Tibial nerve (tissue), 4 donors: ENCODE measurements at regions not wholly inside any gene's neighbourhood (a gene's known extent, or its start where the extent isn't known, plus 50 kb on each side); places are given as distances from the start of the nearest gene placed in this dataset.

Source experiments
- DNase-seq, 2 donors: peaks; one replicate each; pipeline ENCODE4 v3.0.0-alpha.2; 2019; ENCODE audit warnings: low spot score in 2 of 2
- H3K27ac ChIP-seq, 4 donors: fragments of 200-600 bp; sonication (generic) in 3 of 4; one replicate each; pipeline ENCODE4 v1.5.1; 2017 to 2019; ENCODE audit warnings: mild to moderate bottlenecking in 1 of 4
- H3K27me3 ChIP-seq, 2 donors: fragments of 200-600 bp; sonication (generic) in 1 of 2; one replicate each; pipeline versions ENCODE4 v1.5.1 to v1.6.0; 2017 to 2019
- H3K36me3 ChIP-seq, 3 donors: fragments of 200-600 bp; sonication (generic); one replicate each; pipeline ENCODE4 v1.5.1; 2018 to 2019
- H3K4me1 ChIP-seq, 4 donors: fragments of 200-600 bp; sonication (generic) in 3 of 4; one replicate each; pipeline ENCODE4 v1.5.1; 2017 to 2019
- H3K4me3 ChIP-seq, 4 donors: fragments of 200-600 bp; sonication (generic) in 3 of 4; one replicate each; pipeline ENCODE4 v1.5.1; 2017 to 2019; ENCODE audit warnings: mild to moderate bottlenecking in 1 of 4, moderate library complexity in 1 of 4
- H3K9me3 ChIP-seq, 4 donors: fragments of 200-600 bp; sonication (generic) in 3 of 4; one replicate each; pipeline ENCODE4 v1.5.1; 2017 to 2019
- EP300 ChIP-seq, 2 donors: sonication (generic); formaldehyde crosslinking; IDR thresholded peaks; one replicate each; pipeline ENCODE4 v1.6.1; 2017; ENCODE audit warnings: antibody characterized with exemption in 2 of 2, mild to moderate bottlenecking in 1 of 2
- POLR2A ChIP-seq, 2 donors: fragments of 450-650 bp; IDR thresholded peaks; one replicate each; pipeline ENCODE4 v1.6.1; 2017; ENCODE audit warnings: antibody characterized with exemption in 2 of 2, mild to moderate bottlenecking in 2 of 2, moderate library complexity in 2 of 2
- WGBS, 2 donors: methylation state at CpG; one replicate each; pipeline ENCODE4 v1.1.5; 2018; 5-methylcytosine and 5-hydroxymethylcytosine counted together
- TF ChIP-seq, protein P1 (sequence below), 5 experiments: fragments of 200-600 bp in 3 of 5; fragments of 450-650 bp in 2 of 5; sonication (generic) in 3 of 5; IDR thresholded peaks; one replicate each; pipeline ENCODE4 v1.5.1; 2016 to 2019; ENCODE audit warnings: antibody characterized with exemption in 5 of 5, mild to moderate bottlenecking in 3 of 5, moderate library complexity in 2 of 5

DNA sequence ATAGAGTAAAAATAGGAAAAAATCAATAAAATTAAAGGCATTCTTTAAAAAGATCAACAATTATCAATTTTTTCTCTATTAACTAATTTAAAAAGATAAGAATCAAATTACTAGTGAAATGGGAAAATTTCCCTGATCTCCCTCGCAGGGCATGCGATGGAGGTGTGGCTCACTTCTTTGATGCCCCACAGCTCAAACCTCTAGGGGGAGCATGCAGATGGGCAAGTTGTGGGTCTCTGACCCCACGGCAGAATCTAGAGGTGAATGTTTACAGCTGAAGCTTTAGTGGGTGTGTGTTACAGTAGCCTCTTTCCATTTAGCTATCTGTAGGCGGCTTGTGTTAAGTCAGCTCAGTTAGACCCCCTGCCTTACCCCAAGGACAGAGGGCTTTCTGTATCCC lies 1348.8 kb downstream of the PCDH18 start:
- Histone ChIP-seq H3K4me3 (no peak overlapping the region), H3K4me1 (no peaks in the 10 kb centered on the region), H3K27ac (no peak overlapping the region), H3K9me3 (peaks cover 0 to 7% (median 0%) of the 10 kb centered on the region in 4 donors), H3K36me3 (no peaks in the 10 kb centered on the region), H3K27me3 (no peaks in the 10 kb centered on the region)
- no peak for DNase-seq
- TF ChIP-seq, protein P1, sequence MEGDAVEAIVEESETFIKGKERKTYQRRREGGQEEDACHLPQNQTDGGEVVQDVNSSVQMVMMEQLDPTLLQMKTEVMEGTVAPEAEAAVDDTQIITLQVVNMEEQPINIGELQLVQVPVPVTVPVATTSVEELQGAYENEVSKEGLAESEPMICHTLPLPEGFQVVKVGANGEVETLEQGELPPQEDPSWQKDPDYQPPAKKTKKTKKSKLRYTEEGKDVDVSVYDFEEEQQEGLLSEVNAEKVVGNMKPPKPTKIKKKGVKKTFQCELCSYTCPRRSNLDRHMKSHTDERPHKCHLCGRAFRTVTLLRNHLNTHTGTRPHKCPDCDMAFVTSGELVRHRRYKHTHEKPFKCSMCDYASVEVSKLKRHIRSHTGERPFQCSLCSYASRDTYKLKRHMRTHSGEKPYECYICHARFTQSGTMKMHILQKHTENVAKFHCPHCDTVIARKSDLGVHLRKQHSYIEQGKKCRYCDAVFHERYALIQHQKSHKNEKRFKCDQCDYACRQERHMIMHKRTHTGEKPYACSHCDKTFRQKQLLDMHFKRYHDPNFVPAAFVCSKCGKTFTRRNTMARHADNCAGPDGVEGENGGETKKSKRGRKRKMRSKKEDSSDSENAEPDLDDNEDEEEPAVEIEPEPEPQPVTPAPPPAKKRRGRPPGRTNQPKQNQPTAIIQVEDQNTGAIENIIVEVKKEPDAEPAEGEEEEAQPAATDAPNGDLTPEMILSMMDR (IDR thresholded peaks at IDR 0.05): no peak
- TF ChIP-seq POLR2A (IDR thresholded peaks at IDR 0.05): no peak
- 89 to 90% methylated on average over 4 of the region's 4 CpGs for WGBS, 2 donors

DNA sequence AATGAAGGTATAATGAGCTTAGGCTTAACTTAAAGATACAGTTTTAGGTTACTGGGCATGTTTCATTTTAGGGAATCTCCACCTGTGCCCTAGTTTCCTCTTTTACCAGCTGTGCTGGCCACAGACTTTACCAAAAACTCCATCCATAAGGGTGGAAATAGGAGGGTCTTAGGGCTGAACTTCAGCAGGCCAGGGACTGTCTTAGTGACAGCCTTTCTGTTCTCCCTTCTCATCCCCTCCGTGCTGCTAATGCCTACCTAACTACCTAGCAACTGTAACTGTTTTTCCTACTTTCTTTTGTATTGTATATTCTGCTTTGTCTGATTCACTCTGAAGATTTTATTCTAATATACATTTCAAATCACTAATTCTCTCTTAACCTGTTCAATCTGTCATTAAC lies 1375.3 kb downstream of the PCDH18 start:
- H3K9me3 ChIP-seq: peaks cover 0 to under 1% (median 0%) of the 10 kb centered on the region in 4 donors
- TF ChIP-seq EP300 (IDR thresholded peaks at IDR 0.05): no peak
- TF ChIP-seq POLR2A (IDR thresholded peaks at IDR 0.05): no peak
- TF ChIP-seq, protein P1 (IDR thresholded peaks at IDR 0.05): no peak
- WGBS, 2 donors: 67 to 70% methylated on average over 1 of the region's 1 CpG
- DNase-seq: no peak
- H3K36me3 ChIP-seq: no peaks in the 10 kb centered on the region
- H3K4me3 ChIP-seq: no peak overlapping the region
- no peak overlapping the region for H3K27ac ChIP-seq
- H3K27me3 ChIP-seq: no peaks in the 10 kb centered on the region
- no peaks in the 10 kb centered on the region for H3K4me1 ChIP-seq

DNA sequence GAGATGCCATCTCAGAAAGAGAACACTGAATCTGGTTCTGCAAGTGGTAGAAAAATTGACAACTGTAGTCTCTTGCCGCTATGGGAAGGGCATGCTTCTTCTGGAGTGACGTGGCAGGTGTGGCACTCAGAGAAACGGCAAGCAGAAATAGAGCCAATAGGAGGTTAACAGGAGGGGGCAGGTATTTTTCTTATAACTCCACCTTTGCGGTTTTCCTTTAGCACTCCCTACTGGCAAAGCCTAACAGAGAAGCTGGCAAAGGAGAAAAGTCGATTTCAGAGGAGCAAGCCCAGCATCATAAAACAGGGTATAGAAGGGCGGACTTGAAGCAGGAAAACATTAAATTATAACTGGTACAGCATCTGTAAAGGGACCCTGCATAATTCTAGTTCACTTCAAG lies 1382.2 kb downstream of the PCDH18 start:
- Histone ChIP-seq H3K9me3 (peaks cover 0 to 9% (median 0%) of the 10 kb centered on the region in 4 donors), H3K4me3 (no peak overlapping the region), H3K4me1 (no peaks in the 10 kb centered on the region), H3K36me3 (no peaks in the 10 kb centered on the region), H3K27me3 (no peaks in the 10 kb centered on the region), H3K27ac (no peak overlapping the region)
- TF ChIP-seq, protein P1 (IDR thresholded peaks at IDR 0.05): no peak
- TF ChIP-seq POLR2A (IDR thresholded peaks at IDR 0.05) (no peak), EP300 (IDR thresholded peaks at IDR 0.05) (no peak)
- no peak for DNase-seq
- 90 to 91% methylated on average over 6 of the region's 6 CpGs for WGBS, 2 donors

DNA sequence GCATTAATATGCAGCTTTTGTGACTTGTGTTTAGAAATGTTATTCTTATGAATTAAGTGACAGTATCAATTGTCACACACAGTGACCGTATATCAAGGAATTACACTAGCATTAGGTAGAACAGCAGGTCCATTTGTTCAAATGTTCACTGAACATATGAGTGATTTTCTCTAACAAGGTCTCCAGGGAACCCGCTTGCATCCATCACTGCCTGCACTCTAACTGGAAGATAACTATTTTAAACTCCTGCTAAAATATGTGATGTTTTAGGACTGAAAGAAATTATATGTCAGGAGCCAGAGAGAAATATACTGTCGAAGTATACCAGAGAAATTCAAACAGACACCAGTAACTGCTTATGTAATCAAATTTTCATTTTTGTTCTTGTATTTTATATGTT lies 1395.7 kb downstream of the PCDH18 start:
- no peak overlapping the region for H3K4me3 ChIP-seq
- WGBS, 2 donors: 81 to 82% methylated on average over 3 of the region's 3 CpGs
- no peak for DNase-seq
- H3K27ac ChIP-seq: no peak overlapping the region
- no peaks in the 10 kb centered on the region for H3K36me3 ChIP-seq
- H3K9me3 ChIP-seq: no peaks in the 10 kb centered on the region
- no peaks in the 10 kb centered on the region for H3K27me3 ChIP-seq
- no peaks in the 10 kb centered on the region for H3K4me1 ChIP-seq
- no peak for TF ChIP-seq EP300 (IDR thresholded peaks at IDR 0.05)
- no peak for TF ChIP-seq POLR2A (IDR thresholded peaks at IDR 0.05)
- TF ChIP-seq, protein P1 (IDR thresholded peaks at IDR 0.05): no peak

DNA sequence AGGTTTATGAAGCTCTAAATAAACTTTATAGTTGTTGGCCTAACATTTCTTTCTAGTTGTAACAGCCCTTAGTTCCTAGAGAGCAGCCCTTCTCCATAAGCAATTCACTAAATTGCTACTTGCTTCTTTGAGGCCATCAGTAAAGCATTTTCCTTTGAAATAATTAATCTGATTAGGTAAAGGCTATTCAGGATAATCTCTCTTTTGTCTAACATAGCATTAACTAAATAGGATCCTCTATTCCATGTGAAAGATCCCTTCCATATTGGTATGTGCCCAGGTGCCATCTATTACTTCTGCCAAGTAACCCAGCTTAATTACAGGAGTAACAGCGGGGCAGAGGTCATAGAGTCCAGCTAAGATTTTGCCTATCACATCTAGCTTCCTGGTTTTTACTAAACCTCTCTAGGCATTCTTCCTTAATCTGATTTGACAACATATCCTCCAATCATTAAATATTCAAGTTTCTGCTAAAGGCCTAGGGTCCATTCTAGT lies 1408.0 kb downstream of the PCDH18 start:
- TF ChIP-seq EP300 (IDR thresholded peaks at IDR 0.05) (no peak), POLR2A (IDR thresholded peaks at IDR 0.05) (no peak)
- TF ChIP-seq, protein P1 (IDR thresholded peaks at IDR 0.05): no peak
- Histone ChIP-seq H3K36me3 (no peaks in the 10 kb centered on the region), H3K4me1 (no peaks in the 10 kb centered on the region), H3K27me3 (no peaks in the 10 kb centered on the region), H3K9me3 (no peaks in the 10 kb centered on the region), H3K4me3 (no peak overlapping the region), H3K27ac (no peak overlapping the region)
- no peak for DNase-seq
- WGBS, 2 donors: 94 to 97% methylated on average over 1 of the region's 1 CpG
